GM12878 (cell line): ENCODE measurements at regions not wholly inside any gene's neighbourhood (a gene's known extent, or its start where the extent isn't known, plus 50 kb on each side); places are given as distances from the start of the nearest gene placed in this dataset.
A peak's percentile ranks its signal among the peaks of the same experiment; 100 is the strongest.

Experiments
- ATAC-seq: fragments of 200-7000 bp; cut with Tn5 transposase; 3 replicates; pipeline ENCODE4 v1.9.1; 2020; ENCODE audit warnings: mild to moderate bottlenecking, moderate library complexity
- BruUV-seq: library from RNA; stranded (reverse); fragments of 400-500 nt; replicated peaks from 2 replicates; lab custom pipeline; 2021; lab: Mats Ljungman, UMichigan
- CTCF ChIA-PET: fragments of 300-600 bp; sonication (Branson Sonifier 250); formaldehyde crosslinking; extraction: SDS; loops from one replicate; lab custom pipeline; 2021; ENCODE audit warnings: inconsistent platforms; lab: Yijun Ruan, JAX
- POLR2A ChIA-PET: fragments of 350-600 bp; formaldehyde crosslinking; extraction: SDS; loops from one replicate; lab custom pipeline; 2021; ENCODE audit warnings: inconsistent platforms; lab: Charles Lee
- RAD21 ChIA-PET: fragments of 300-600 bp; sonication (Branson Sonifier 250); formaldehyde crosslinking; loops from one replicate; lab custom pipeline; 2023; ENCODE audit warnings: antibody characterized with exemption; ENCODE audit not compliant: unreplicated experiment; lab: Charles Lee
- SMC1A ChIA-PET: fragments of 300-600 bp; sonication (Branson Sonifier 250); formaldehyde crosslinking; loops from one replicate; lab custom pipeline; 2023; ENCODE audit not compliant: unreplicated experiment, uncharacterized antibody; lab: Charles Lee
- DNase-seq: peaks from one replicate; pipeline ENCODE4 v3.0.0-alpha.2; 2011; ENCODE audit warnings: low read depth, low spot score
- FAIRE-seq: peaks from 3 replicates; lab custom pipeline; 2011; peaks lifted over from hg19 to GRCh38; lab: Jason Lieb, UNC
- H2AFZ ChIP-seq: 2 replicates; pipeline ENCODE4 v1.6.0; 2011; ENCODE audit warnings: low read depth, low read length, control low read depth; ENCODE audit not compliant: control insufficient read depth
- H3K27ac ChIP-seq: 2 replicates; pipeline ENCODE4 v1.5.1; 2011; ENCODE audit warnings: control low read depth; ENCODE audit not compliant: control insufficient read depth, insufficient read depth
- H3K27me3 ChIP-seq, 2 experiments: replicated peaks in 1 of 2; 2 replicates each; pipeline versions ENCODE4 v1.6.0 to v1.6.1; 2011; ENCODE audit warnings: low read length in 1 of 2; ENCODE audit not compliant: control insufficient read depth in 2 of 2, insufficient read depth in 2 of 2
- H3K36me3 ChIP-seq, 2 experiments: 2 replicates each; pipeline ENCODE4 v1.5.1; 2011; ENCODE audit warnings: low read length in 1 of 2; ENCODE audit not compliant: control insufficient read depth in 2 of 2, insufficient read depth in 2 of 2
- H3K4me1 ChIP-seq: 2 replicates; pipeline ENCODE4 v1.6.1; 2011; ENCODE audit warnings: mild to moderate bottlenecking, low read length, moderate library complexity, mixed read lengths; ENCODE audit not compliant: control insufficient read depth, insufficient read depth
- H3K4me2 ChIP-seq: 2 replicates; pipeline ENCODE4 v1.6.0; 2011; ENCODE audit warnings: control low read depth; ENCODE audit not compliant: control insufficient read depth, insufficient read depth
- H3K4me3 ChIP-seq: fragments of 200-600 bp; sonication (generic); 2 replicates; pipeline ENCODE4 v1.5.1; 2016
- H3K79me2 ChIP-seq: 2 replicates; pipeline ENCODE4 v1.6.0; 2011; ENCODE audit warnings: low read length; ENCODE audit not compliant: control insufficient read depth, insufficient read depth
- H3K9ac ChIP-seq: 2 replicates; pipeline ENCODE4 v1.8.0; 2011; ENCODE audit warnings: low read length, control low read depth, mixed read lengths; ENCODE audit not compliant: control insufficient read depth, insufficient read depth
- H3K9me3 ChIP-seq: replicated peaks from 3 replicates; pipeline ENCODE4 v1.5.1; 2011; ENCODE audit warnings: mild to moderate bottlenecking, low read length; ENCODE audit not compliant: control insufficient read depth, insufficient read depth
- H4K20me1 ChIP-seq: 2 replicates; pipeline ENCODE4 v1.6.0; 2011; ENCODE audit not compliant: control insufficient read depth, insufficient read depth
- RAD21 ChIP-seq: IDR thresholded peaks from 2 replicates; pipeline ENCODE4 v1.6.1; 2011; ENCODE audit warnings: mild to moderate bottlenecking, low read depth, low read length, moderate library complexity; ENCODE audit not compliant: insufficient read depth
- SMC3 ChIP-seq: IDR thresholded peaks from 2 replicates; pipeline ENCODE4 v1.6.1; 2011; ENCODE audit warnings: low read length, improper control_type of control experiment, borderline replicate concordance
- TAF1 ChIP-seq: IDR thresholded peaks from 2 replicates; pipeline ENCODE4 v1.6.1; 2011; ENCODE audit warnings: mild to moderate bottlenecking, low read depth, low read length, borderline replicate concordance
- YBX1 ChIP-seq: fragments of 450-650 bp; IDR thresholded peaks from 2 replicates; pipeline ENCODE4 v1.6.1; 2016; ENCODE audit warnings: antibody characterized with exemption
- WGBS: methylation state at CpG from one replicate; pipeline ENCODE4 v1.1.6; 2016; ENCODE audit warnings: low lambda C conversion rate; ENCODE audit not compliant: insufficient replicate concordance, insufficient coverage; ENCODE audit errors: missing lambda C conversion rate; 5-methylcytosine and 5-hydroxymethylcytosine counted together
- in situ Hi-C: fragments of 300-500 bp; cut with MboI; formaldehyde crosslinking; loops from 9 replicates; pipeline ENCODE4 v1.14.3; 2018; ENCODE audit warnings: mixed read lengths
- intact Hi-C: fragments of 100-400 bp; cut with micrococcal nuclease; formaldehyde crosslinking; loops from one replicate; pipeline ENCODE4 v1.14.2; 2022; ENCODE audit not compliant: unreplicated experiment
- TF ChIP-seq, protein P1 (sequence below), 3 experiments: IDR thresholded peaks in 2 of 3; conservative IDR thresholded peaks in 1 of 3; 2 replicates each; pipeline ENCODE4 v1.5.1; 2011; ENCODE audit warnings: low read depth in 3 of 3, low read length in 3 of 3, mild to moderate bottlenecking in 3 of 3, control low read depth in 2 of 3, moderate library complexity in 2 of 3, inconsistent platforms in 1 of 3, mixed read lengths in 1 of 3; ENCODE audit not compliant: control insufficient read depth in 2 of 3, insufficient read depth in 1 of 3; ENCODE audit errors: extremely low read depth in 1 of 3

- Histone ChIP-seq H3K4me1 (no peaks in the 10 kb centered on the region), H3K27ac (no peak overlapping the region), H3K36me3 (no peaks in the 10 kb centered on the region), H3K79me2 (no peaks in the 10 kb centered on the region), H4K20me1 (no peaks in the 10 kb centered on the region), H3K27me3 (no peaks in the 10 kb centered on the region), H2AFZ (no peak overlapping the region), H3K4me2 (no peak overlapping the region), H3K9me3 (no peaks in the 10 kb centered on the region), H3K9ac (no peak overlapping the region), H3K4me3 (no peak overlapping the region)
- ChIA-PET CTCF (interaction anchor here (0.6 to 1.9 kb wide), 12 partner anchors 10 to 482 kb away, joined by 3 to 10 read pairs (median 4); no protein-coding TSS in a partner anchor), RAD21 (interaction anchor here (0.7 kb wide), 1 partner anchor 15 kb away, joined by 3 read pairs; no protein-coding TSS in a partner anchor), SMC1A (interaction anchor here (1.0 to 1.3 kb wide), 3 partner anchors 14 to 52 kb away, joined by 3 read pairs; no protein-coding TSS in a partner anchor)
- in situ Hi-C loops (no loop called here), intact Hi-C loops (no loop called here)
- BruUV-seq: no TSS peak
- peak; percentile 35 for FAIRE-seq
- WGBS: 52% methylated on average over 4 of the region's 4 CpGs
- peak; percentile 88 for ATAC-seq
- no peak for DNase-seq
- TF ChIP-seq YBX1 (no peak), TAF1 (no peak), RAD21 (peak; percentile 48), SMC3 (peak; percentile 20; the same call in 1 of the 2 replicates)
- TF ChIP-seq, protein P1, sequence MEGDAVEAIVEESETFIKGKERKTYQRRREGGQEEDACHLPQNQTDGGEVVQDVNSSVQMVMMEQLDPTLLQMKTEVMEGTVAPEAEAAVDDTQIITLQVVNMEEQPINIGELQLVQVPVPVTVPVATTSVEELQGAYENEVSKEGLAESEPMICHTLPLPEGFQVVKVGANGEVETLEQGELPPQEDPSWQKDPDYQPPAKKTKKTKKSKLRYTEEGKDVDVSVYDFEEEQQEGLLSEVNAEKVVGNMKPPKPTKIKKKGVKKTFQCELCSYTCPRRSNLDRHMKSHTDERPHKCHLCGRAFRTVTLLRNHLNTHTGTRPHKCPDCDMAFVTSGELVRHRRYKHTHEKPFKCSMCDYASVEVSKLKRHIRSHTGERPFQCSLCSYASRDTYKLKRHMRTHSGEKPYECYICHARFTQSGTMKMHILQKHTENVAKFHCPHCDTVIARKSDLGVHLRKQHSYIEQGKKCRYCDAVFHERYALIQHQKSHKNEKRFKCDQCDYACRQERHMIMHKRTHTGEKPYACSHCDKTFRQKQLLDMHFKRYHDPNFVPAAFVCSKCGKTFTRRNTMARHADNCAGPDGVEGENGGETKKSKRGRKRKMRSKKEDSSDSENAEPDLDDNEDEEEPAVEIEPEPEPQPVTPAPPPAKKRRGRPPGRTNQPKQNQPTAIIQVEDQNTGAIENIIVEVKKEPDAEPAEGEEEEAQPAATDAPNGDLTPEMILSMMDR (IDR thresholded peaks at IDR 0.05 in 2 of 3, conservative IDR thresholded peaks at IDR 0.05 in 1 of 3; ENCODE audit: control insufficient read depth in 2 of 3, extremely low read depth in 1 of 3, insufficient read depth in 1 of 3, low read depth in 3 of 3, low read length in 3 of 3): peak; percentile 44 to 53 (median 51); a peak in 5 of 6 replicates
- TF ChIP-seq, all 136 proteins: peak for 3
- POLR2A ChIA-PET: no interaction called here
These were observed 171.4 kb downstream of the NSUN3 start for GRCh38 chr3:94234177-94234788.
